ENCODE measurements at regions not wholly inside any gene's neighbourhood (a gene's known extent, or its start where the extent isn't known, plus 50 kb on each side); places are given as distances from the start of the nearest gene placed in this dataset.
"Not testable (repeated sequence)": the region's sequence is repeated elsewhere in the genome, so short reads cannot be mapped to it uniquely, and the experiment has no call there.

DNA sequence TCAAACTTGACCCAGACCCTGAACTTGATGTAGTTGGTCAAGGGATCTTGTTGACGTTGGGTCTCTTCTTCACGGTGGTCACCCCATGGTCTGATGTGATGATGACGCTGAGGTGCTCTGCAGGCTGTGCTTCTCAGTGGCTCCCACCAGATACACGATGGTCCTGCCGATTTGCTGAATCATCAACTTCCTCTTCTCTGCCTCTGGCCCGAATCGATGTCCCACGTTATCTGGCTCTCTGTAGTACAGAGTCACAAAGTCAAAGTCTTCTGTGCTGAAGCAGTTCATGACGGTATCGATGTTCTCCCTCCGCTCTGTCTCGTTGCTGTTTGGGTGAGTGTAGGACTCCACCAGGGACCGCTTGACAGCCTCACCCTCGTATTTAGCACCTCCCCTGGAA lies 58.5 kb upstream of the ZNF195 start:
- DNase-seq, result not testable (repeated sequence)

DNA sequence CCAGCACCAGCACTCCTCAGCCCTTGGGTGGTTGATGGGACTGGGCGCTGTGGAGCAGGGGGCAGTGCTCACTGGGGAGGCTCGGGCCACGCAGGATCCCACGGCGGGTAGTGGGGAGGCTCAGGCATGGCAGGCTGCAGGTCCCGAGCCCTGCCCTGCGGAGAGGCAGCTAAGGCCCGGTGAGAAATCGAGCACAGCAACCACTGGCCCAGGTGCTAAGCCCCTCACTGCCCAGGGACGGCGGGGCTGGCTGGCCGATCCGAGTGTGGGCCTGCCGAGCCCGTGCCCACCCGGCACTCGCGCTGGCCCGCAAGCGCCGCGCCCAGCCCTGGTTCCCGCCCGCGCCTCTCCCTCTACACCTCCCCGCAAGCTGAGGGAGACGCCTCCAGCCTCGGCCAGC lies 56.0 kb upstream of the ZNF195 start:
- no peak for DNase-seq

GRCh38 chr11:3429191-3429590 lies 50.2 kb upstream of the ZNF195 start:
- not testable (repeated sequence) for DNase-seq
